GM12864 (cell line): ENCODE measurements at regions not wholly inside any gene's neighbourhood (a gene's known extent, or its start where the extent isn't known, plus 50 kb on each side); places are given as distances from the start of the nearest gene placed in this dataset.

Source experiments
- DNase-seq: peaks from one replicate; pipeline ENCODE4 v3.0.0-alpha.2; 2011; ENCODE audit warnings: low read depth
- H3K4me3 ChIP-seq: 2 replicates; pipeline ENCODE4 v1.5.1; 2011; ENCODE audit warnings: mild to moderate bottlenecking, low read depth, low read length, control low read depth
- TF ChIP-seq, protein P1 (sequence below): IDR thresholded peaks from 2 replicates; pipeline ENCODE4 v1.5.1; 2011; ENCODE audit warnings: low read depth, mild to moderate bottlenecking, moderate library complexity, low read length, control low read depth, inconsistent platforms; ENCODE audit errors: missing control alignments

DNA sequence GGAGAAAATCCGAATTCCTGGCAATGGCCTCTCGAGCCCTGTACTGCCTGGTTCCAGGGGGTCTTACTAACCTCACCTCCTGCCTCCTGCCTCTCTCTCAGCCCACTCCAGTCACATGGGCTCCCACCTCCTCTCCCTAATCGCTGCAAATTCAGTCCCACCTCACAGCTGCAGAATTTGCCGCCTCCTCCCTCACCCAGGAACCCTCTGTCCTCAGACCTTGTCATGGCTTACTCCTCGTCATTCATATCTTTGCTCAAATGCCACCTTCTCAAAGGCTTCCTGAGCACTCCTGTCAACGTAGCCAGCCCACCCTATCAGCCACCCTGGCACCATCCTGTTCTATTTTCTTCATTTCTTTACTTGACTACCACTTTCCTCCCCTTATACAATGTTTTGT lies 89.0 kb downstream of the SLC2A10 start:
- TF ChIP-seq, protein P1, sequence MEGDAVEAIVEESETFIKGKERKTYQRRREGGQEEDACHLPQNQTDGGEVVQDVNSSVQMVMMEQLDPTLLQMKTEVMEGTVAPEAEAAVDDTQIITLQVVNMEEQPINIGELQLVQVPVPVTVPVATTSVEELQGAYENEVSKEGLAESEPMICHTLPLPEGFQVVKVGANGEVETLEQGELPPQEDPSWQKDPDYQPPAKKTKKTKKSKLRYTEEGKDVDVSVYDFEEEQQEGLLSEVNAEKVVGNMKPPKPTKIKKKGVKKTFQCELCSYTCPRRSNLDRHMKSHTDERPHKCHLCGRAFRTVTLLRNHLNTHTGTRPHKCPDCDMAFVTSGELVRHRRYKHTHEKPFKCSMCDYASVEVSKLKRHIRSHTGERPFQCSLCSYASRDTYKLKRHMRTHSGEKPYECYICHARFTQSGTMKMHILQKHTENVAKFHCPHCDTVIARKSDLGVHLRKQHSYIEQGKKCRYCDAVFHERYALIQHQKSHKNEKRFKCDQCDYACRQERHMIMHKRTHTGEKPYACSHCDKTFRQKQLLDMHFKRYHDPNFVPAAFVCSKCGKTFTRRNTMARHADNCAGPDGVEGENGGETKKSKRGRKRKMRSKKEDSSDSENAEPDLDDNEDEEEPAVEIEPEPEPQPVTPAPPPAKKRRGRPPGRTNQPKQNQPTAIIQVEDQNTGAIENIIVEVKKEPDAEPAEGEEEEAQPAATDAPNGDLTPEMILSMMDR: no peak
- no peak overlapping the region for H3K4me3 ChIP-seq
- DNase-seq: no peak

DNA sequence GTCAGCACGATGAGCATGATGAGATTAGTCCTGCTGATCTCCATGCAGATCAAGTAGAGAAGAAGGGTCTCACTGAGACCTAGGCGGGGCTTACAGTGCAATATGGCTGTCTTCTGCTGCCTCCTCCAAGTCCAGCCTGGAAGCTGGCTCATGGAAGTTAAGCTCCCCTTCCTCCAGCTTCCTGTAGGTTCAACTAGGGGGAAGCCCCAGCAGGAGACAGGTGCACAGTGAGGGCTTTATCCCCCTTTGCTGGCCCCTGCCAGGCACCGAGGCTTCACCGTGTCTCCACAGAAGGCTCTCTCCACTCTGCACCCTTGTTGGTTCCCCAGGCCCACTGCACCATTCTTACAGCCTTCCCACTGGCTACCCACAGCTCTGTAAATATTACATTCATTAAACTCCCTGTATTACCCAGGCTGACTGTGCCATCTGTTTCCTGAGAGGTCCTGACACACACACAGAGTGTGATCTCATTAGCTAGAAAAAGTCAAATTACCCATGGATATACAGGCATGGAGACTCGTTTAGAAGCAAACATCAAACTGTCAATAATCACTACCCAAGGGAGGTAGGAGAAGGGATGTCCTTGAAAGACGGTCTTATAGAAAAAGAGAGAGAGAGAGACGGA lies 90.4 kb downstream of the SLC2A10 start:
- no peak for DNase-seq
- TF ChIP-seq, protein P1: no peak
- H3K4me3 ChIP-seq: no peak overlapping the region

DNA sequence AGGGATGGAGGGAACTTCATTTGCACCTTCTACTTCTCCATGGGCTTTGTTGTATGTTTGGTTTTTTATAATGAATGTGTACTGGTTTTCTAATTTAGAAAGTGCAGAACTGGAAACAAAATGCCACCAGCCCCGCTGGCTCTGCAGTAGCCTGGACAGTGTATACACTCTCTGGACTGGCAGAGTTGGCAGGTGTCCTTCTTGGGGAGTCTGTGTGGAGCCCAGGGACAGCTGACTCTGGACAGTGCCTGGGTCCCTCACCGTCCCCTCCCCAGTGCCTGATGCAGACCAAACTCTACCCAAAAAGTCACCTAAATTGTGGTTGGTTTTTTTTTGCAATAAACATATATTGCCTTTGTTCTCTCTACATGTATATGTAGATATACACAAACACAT lies 91.0 kb downstream of the SLC2A10 start:
- TF ChIP-seq, protein P1: no peak
- H3K4me3 ChIP-seq: no peak overlapping the region
- DNase-seq: no peak

DNA sequence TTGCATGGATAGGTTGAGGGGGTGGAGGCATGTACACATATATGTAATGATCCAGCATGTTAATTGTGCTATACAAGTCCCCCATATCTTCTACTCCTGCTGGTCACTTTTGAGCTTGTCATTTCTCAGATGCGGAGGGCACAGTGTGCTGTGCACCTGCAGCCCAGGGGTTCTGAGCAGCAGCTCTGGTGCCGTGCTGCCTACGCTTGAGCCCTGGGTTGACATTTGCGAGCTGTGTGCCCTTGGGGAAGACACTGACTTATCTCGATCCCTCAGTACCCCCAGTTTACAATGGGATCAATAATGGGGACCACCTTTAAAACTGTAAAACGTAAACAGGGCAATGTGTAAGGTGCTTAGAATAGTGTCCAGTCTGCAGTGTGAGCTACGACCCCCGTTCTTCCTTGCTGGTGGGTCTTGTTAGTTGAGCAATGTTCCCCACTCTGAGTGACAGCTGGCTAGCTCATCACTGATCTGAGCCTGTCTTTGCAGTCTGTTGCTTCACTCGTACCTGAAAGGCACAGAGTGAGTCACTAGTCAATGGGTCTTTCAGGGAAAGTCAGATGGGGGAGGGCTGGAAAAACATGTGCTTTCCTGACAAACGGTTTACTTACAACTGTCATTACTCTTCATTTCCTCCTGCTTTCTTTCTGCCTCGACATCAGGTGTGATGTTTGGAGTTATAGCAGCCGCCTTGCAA lies 91.7 kb downstream of the SLC2A10 start:
- DNase-seq: no peak
- H3K4me3 ChIP-seq: no peak overlapping the region
- TF ChIP-seq, protein P1: no peak

DNA sequence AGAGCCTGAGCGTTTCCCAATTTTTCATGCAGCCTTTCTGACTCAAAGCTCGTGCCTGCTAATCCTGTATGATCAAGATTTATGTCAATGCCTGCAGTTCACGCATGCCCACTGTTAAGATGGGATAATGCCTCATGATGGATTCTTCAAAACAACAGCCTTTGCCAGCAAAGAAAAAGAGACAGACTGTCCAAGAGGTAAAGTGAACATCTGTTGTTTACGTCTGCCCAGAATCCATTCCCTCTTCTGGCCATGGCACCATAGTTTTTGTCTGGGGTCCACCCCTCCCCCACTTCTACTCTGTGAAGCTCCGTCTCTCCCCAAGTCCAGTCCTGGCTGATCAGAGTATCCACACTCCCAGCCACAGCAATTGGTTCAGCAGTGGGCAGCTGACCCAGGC lies 91.9 kb upstream of the EYA2 start:
- DNase-seq: no peak
- TF ChIP-seq, protein P1: no peak

DNA sequence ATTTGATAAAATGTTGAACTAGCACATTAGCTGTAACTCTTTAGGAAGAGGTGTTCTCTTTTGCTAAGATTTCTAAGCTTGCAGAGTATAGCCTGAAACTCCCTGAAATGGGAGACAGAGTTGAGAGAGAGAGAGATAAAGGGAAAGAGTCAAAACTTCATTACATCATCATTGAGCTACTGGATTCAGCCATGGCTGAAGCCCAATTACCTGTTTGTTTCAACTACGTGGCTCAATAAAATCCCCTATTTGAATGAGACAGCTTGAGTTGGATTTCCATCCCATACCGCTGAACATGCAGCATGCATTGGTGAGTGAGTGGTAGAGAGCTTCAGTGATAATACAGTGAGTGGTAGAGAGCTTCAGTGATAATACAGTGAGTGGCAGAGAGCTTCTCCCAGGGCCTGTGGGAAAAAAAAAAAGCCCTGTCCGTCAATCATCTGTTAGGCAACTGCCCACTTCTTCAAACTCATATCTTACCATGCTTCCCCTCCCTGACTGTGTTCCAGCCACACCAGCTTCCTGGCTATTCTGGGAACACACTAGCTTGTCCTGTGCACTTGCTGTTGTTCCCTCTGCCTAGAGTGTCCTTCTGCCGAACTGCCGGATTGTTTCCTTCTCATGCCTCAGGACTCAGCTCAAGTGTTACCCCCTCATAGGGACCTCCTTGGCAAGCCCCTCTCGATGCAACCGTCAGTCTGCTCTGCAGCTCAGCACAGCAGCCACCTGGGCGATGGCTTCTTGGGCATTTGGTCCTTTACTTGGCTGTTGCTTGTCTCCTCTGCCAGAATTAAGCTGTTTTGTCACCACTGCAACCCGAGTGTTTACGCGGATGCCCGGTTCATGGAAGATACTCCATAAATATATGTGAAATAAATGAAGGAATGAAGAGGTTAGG lies 91.3 kb upstream of the EYA2 start:
- no peak for DNase-seq

More for the DNA sequence above, 91.9 kb upstream of the EYA2 start:
- no peak overlapping the region for H3K4me3 ChIP-seq

More for the DNA sequence above, 91.3 kb upstream of the EYA2 start:
- TF ChIP-seq, protein P1: no peak
- H3K4me3 ChIP-seq: no peak overlapping the region
